Upper lobe of right lung (tissue), 1 donor: ENCODE measurements at regions not wholly inside any gene's neighbourhood (a gene's known extent, or its start where the extent isn't known, plus 50 kb on each side); places are given as distances from the start of the nearest gene placed in this dataset.
A peak's percentile ranks its signal among the peaks of the same experiment; 100 is the strongest.

Experiments used
- ATAC-seq: fragments of 200-7000 bp; cut with Tn5 transposase; one replicate; pipeline ENCODE4 v1.9.1; 2020; ENCODE audit warnings: mild to moderate bottlenecking, moderate library complexity
- DNase-seq: peaks from one replicate; pipeline ENCODE4 v3.0.0-alpha.2; 2020
- H3K27ac ChIP-seq: fragments of 200-600 bp; one replicate; pipeline ENCODE4 v1.8.0; 2022
- H3K27me3 ChIP-seq: fragments of 200-600 bp; one replicate; pipeline ENCODE4 v1.8.0; 2022; ENCODE audit warnings: mild to moderate bottlenecking
- H3K36me3 ChIP-seq: fragments of 200-600 bp; one replicate; pipeline ENCODE4 v1.8.0; 2022
- H3K4me1 ChIP-seq: fragments of 200-600 bp; one replicate; pipeline ENCODE4 v1.8.0; 2022
- H3K4me3 ChIP-seq: fragments of 200-600 bp; one replicate; pipeline ENCODE4 v1.8.0; 2022; ENCODE audit warnings: mild to moderate bottlenecking
- H3K9me3 ChIP-seq: fragments of 200-600 bp; one replicate; pipeline ENCODE4 v1.8.0; 2022
- CTCF ChIP-seq: fragments of 200-600 bp; IDR thresholded peaks from one replicate; pipeline ENCODE4 v1.8.0; 2022; ENCODE audit warnings: antibody characterized with exemption
- intact Hi-C: fragments of 100-400 bp; cut with DNase I; formaldehyde crosslinking; loops from one replicate; pipeline ENCODE4 v1.11.0; 2022
- donor health status: DM: no; HTN: yes; CAD: no; lungs with severe emphysema.

- Histone ChIP-seq H3K27ac (no peak overlapping the region), H3K4me3 (no peak overlapping the region), H3K4me1 (peaks cover 17% of the 10 kb centered on the region), H3K9me3 (no peaks in the 10 kb centered on the region), H3K36me3 (no peaks in the 10 kb centered on the region), H3K27me3 (no peaks in the 10 kb centered on the region)
- intact Hi-C loops, result no loop called here
- DNase-seq (no peak), ATAC-seq (no peak)
- TF ChIP-seq CTCF, result no peak
These were observed 105.4 kb upstream of the ESR1 start for GRCh38 chr6:151701911-151702562.

GRCh38 chr6:151702851-151703658 lies 104.4 kb upstream of the ESR1 start:
- H3K9me3 ChIP-seq, result no peaks in the 10 kb centered on the region
- H3K27ac ChIP-seq, result peak overlapping the region; percentile 45
- DNase-seq, result no peak
- peaks cover 17% of the 10 kb centered on the region for H3K4me1 ChIP-seq
- H3K36me3 ChIP-seq, result no peaks in the 10 kb centered on the region
- intact Hi-C loops, result no loop called here
- no peak overlapping the region for H3K4me3 ChIP-seq
- peak; percentile 52 for ATAC-seq
- TF ChIP-seq CTCF, result no peak
- no peaks in the 10 kb centered on the region for H3K27me3 ChIP-seq

GRCh38 chr6:151704383-151704782 lies 103.1 kb upstream of the ESR1 start:
- Histone ChIP-seq H3K4me3 (no peak overlapping the region), H3K27ac (no peak overlapping the region), H3K9me3 (no peaks in the 10 kb centered on the region), H3K4me1 (peaks cover 13% of the 10 kb centered on the region), H3K36me3 (no peaks in the 10 kb centered on the region), H3K27me3 (no peaks in the 10 kb centered on the region)
- no peak for TF ChIP-seq CTCF
- DNase-seq (no peak), ATAC-seq (no peak)
- intact Hi-C loops, result no loop called here

- DNase-seq (no peak), ATAC-seq (no peak)
- no peaks in the 10 kb centered on the region for H3K36me3 ChIP-seq
- no peaks in the 10 kb centered on the region for H3K9me3 ChIP-seq
- intact Hi-C loops, result no loop called here
- H3K27me3 ChIP-seq, result no peaks in the 10 kb centered on the region
- peaks cover 6% of the 10 kb centered on the region for H3K4me1 ChIP-seq
- H3K4me3 ChIP-seq, result no peak overlapping the region
- no peak overlapping the region for H3K27ac ChIP-seq
- no peak for TF ChIP-seq CTCF
These were observed 101.3 kb upstream of the ESR1 start for GRCh38 chr6:151705993-151706733.

GRCh38 chr6:151709329-151709728 lies 98.2 kb upstream of the ESR1 start:
- H3K4me3 ChIP-seq, result no peak overlapping the region
- H3K27ac ChIP-seq, result no peak overlapping the region
- no peaks in the 10 kb centered on the region for H3K9me3 ChIP-seq
- H3K36me3 ChIP-seq, result no peaks in the 10 kb centered on the region
- H3K27me3 ChIP-seq, result no peaks in the 10 kb centered on the region
- DNase-seq (no peak), ATAC-seq (no peak)
- H3K4me1 ChIP-seq, result no peaks in the 10 kb centered on the region
- TF ChIP-seq CTCF, result no peak
- intact Hi-C loops, result no loop called here
